ENCODE measurements at regions not wholly inside any gene's neighbourhood (a gene's known extent, or its start where the extent isn't known, plus 50 kb on each side); places are given as distances from the start of the nearest gene placed in this dataset.
A peak's percentile ranks its signal among the peaks of the same experiment; 100 is the strongest.

GRCh38 chr2:21420553-21421335 lies 297.0 kb downstream of the TDRD15 start:
- Histone ChIP-seq H3K9ac (ENCODE audit: low read length) (no peak overlapping the region), H3K27me3 (ENCODE audit: control insufficient read depth, insufficient read depth, low read length) (no peaks in the 10 kb centered on the region), H3K36me3 (ENCODE audit: control insufficient read depth, insufficient read depth, low read length) (no peaks in the 10 kb centered on the region), H3K27ac (ENCODE audit: low read depth, low read length) (no peak overlapping the region), H3K4me1 (ENCODE audit: control insufficient read depth, insufficient read depth, low read length) (no peaks in the 10 kb centered on the region), H3K4me3 (ENCODE audit: low read length) (no peak overlapping the region)

GRCh38 chr2:21422050-21422449 lies 298.3 kb downstream of the TDRD15 start:
- Histone ChIP-seq H3K9ac (ENCODE audit: low read length) (no peak overlapping the region), H3K27ac (ENCODE audit: low read depth, low read length) (no peak overlapping the region), H3K4me1 (ENCODE audit: control insufficient read depth, insufficient read depth, low read length) (no peaks in the 10 kb centered on the region), H3K36me3 (ENCODE audit: control insufficient read depth, insufficient read depth, low read length) (no peaks in the 10 kb centered on the region), H3K4me3 (ENCODE audit: low read length) (no peak overlapping the region), H3K27me3 (ENCODE audit: control insufficient read depth, insufficient read depth, low read length) (no peaks in the 10 kb centered on the region)

GRCh38 chr2:21422724-21423522 lies 299.2 kb downstream of the TDRD15 start:
- H3K9ac ChIP-seq (ENCODE audit: low read length), result no peak overlapping the region
- H3K4me3 ChIP-seq (ENCODE audit: low read length), result no peak overlapping the region
- H3K4me1 ChIP-seq (ENCODE audit: control insufficient read depth, insufficient read depth, low read length), result no peaks in the 10 kb centered on the region
- H3K36me3 ChIP-seq (ENCODE audit: control insufficient read depth, insufficient read depth, low read length), result no peaks in the 10 kb centered on the region
- no peaks in the 10 kb centered on the region for H3K27me3 ChIP-seq (ENCODE audit: control insufficient read depth, insufficient read depth, low read length)
- H3K27ac ChIP-seq (ENCODE audit: low read depth, low read length), result no peak overlapping the region

- Histone ChIP-seq H3K4me1 (ENCODE audit: control insufficient read depth, insufficient read depth, low read length) (no peaks in the 10 kb centered on the region), H3K9ac (ENCODE audit: low read length) (no peak overlapping the region), H3K36me3 (ENCODE audit: control insufficient read depth, insufficient read depth, low read length) (no peaks in the 10 kb centered on the region), H3K4me3 (ENCODE audit: low read length) (no peak overlapping the region), H3K27ac (ENCODE audit: low read depth, low read length) (no peak overlapping the region), H3K27me3 (ENCODE audit: control insufficient read depth, insufficient read depth, low read length) (no peaks in the 10 kb centered on the region)
These were observed 300.1 kb downstream of the TDRD15 start for GRCh38 chr2:21423854-21424253.

GRCh38 chr2:21424375-21424774 lies 300.6 kb downstream of the TDRD15 start:
- Histone ChIP-seq H3K36me3 (ENCODE audit: control insufficient read depth, insufficient read depth, low read length) (no peaks in the 10 kb centered on the region), H3K4me1 (ENCODE audit: control insufficient read depth, insufficient read depth, low read length) (no peaks in the 10 kb centered on the region), H3K4me3 (ENCODE audit: low read length) (no peak overlapping the region), H3K27ac (ENCODE audit: low read depth, low read length) (no peak overlapping the region), H3K9ac (ENCODE audit: low read length) (no peak overlapping the region), H3K27me3 (ENCODE audit: control insufficient read depth, insufficient read depth, low read length) (no peaks in the 10 kb centered on the region)

- Histone ChIP-seq H3K27me3 (ENCODE audit: control insufficient read depth, insufficient read depth, low read length) (no peaks in the 10 kb centered on the region), H3K4me1 (ENCODE audit: control insufficient read depth, insufficient read depth, low read length) (no peaks in the 10 kb centered on the region), H3K36me3 (ENCODE audit: control insufficient read depth, insufficient read depth, low read length) (no peaks in the 10 kb centered on the region), H3K27ac (ENCODE audit: low read depth, low read length) (no peak overlapping the region), H3K9ac (ENCODE audit: low read length) (no peak overlapping the region), H3K4me3 (ENCODE audit: low read length) (no peak overlapping the region)
These were observed 303.8 kb downstream of the TDRD15 start for GRCh38 chr2:21427606-21428005.

DNA sequence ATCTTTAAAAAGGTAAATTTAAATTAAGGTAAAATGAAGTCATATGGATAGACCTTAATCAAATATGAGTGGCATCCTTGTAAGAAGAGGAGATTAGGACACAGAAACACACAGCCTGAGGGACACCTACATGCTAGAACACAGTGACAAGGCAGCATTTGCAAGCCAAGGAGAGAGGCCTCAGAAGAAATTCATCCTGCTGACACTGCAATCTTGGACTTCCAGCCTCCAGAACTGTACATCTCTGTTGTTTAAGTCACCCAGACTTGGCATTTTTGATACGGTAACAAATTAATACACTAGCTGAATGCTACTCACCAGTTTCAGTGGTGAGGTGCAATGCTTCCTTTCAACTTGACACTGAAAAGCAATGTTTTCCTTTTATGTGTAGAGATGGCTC lies 305.0 kb downstream of the TDRD15 start:
- Histone ChIP-seq H3K36me3 (ENCODE audit: control insufficient read depth, insufficient read depth, low read length) (no peaks in the 10 kb centered on the region), H3K9ac (ENCODE audit: low read length) (no peak overlapping the region), H3K27me3 (ENCODE audit: control insufficient read depth, insufficient read depth, low read length) (no peaks in the 10 kb centered on the region), H3K27ac (ENCODE audit: low read depth, low read length) (no peak overlapping the region), H3K4me1 (ENCODE audit: control insufficient read depth, insufficient read depth, low read length) (no peaks in the 10 kb centered on the region), H3K4me3 (ENCODE audit: low read length) (no peak overlapping the region)

DNA sequence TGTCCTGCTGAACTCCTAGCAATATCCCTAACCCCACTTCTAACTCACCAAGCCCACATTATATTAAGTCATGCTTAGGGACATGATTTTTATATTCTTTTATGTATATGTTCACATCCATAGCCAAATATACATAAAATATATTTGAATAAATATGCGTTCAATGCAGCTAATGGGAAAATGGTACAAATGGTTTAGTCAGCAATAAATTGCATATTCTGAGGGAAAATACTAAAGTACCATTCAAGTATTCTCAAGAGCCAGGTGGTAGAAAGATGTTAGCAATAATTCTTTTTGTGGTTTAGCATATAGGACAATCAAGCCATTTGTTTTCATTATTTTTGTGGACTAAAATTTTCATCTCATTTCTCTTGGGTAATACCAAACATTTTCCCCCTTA lies 306.0 kb downstream of the TDRD15 start:
- Histone ChIP-seq H3K4me1 (ENCODE audit: control insufficient read depth, insufficient read depth, low read length) (no peaks in the 10 kb centered on the region), H3K9ac (ENCODE audit: low read length) (no peak overlapping the region), H3K27me3 (ENCODE audit: control insufficient read depth, insufficient read depth, low read length) (no peaks in the 10 kb centered on the region), H3K27ac (ENCODE audit: low read depth, low read length) (no peak overlapping the region), H3K36me3 (ENCODE audit: control insufficient read depth, insufficient read depth, low read length) (no peaks in the 10 kb centered on the region), H3K4me3 (ENCODE audit: low read length) (no peak overlapping the region)

- H3K36me3 ChIP-seq (ENCODE audit: control insufficient read depth, insufficient read depth, low read length), result no peaks in the 10 kb centered on the region
- H3K27me3 ChIP-seq (ENCODE audit: control insufficient read depth, insufficient read depth, low read length), result no peaks in the 10 kb centered on the region
- H3K4me3 ChIP-seq (ENCODE audit: low read length), result no peak overlapping the region
- H3K4me1 ChIP-seq (ENCODE audit: control insufficient read depth, insufficient read depth, low read length), result no peaks in the 10 kb centered on the region
- no peak overlapping the region for H3K9ac ChIP-seq (ENCODE audit: low read length)
- H3K27ac ChIP-seq (ENCODE audit: low read depth, low read length), result no peak overlapping the region
These were observed 307.3 kb downstream of the TDRD15 start for GRCh38 chr2:21431078-21431477.

DNA sequence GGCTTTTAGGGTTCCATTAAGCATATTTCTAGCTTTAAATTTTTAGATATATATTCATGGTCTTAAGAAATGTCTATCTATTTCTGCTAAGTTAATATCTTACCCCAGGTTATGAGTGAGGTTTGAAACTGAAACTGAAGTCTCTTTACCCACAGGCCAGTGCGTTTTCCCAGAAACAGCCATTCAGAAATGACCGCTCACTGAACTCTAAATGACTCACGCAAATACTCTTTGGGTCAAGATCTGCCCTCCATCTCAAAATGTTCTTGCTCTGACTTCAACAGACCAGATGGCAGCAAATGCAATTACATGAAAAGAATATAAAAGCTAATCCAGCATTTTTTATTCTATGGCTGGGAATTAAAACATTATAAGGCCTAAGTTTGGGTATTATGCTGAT lies 315.2 kb downstream of the TDRD15 start:
- Histone ChIP-seq H3K27me3 (ENCODE audit: control insufficient read depth, insufficient read depth, low read length) (no peaks in the 10 kb centered on the region), H3K9ac (ENCODE audit: low read length) (no peak overlapping the region), H3K4me1 (ENCODE audit: control insufficient read depth, insufficient read depth, low read length) (peaks cover 5% of the 10 kb centered on the region), H3K4me3 (ENCODE audit: low read length) (no peak overlapping the region), H3K27ac (ENCODE audit: low read depth, low read length) (no peak overlapping the region), H3K36me3 (ENCODE audit: control insufficient read depth, insufficient read depth, low read length) (no peaks in the 10 kb centered on the region)

- H3K4me3 ChIP-seq (ENCODE audit: low read length), result no peak overlapping the region
- no peak overlapping the region for H3K27ac ChIP-seq (ENCODE audit: low read depth, low read length)
- no peaks in the 10 kb centered on the region for H3K36me3 ChIP-seq (ENCODE audit: control insufficient read depth, insufficient read depth, low read length)
- no peak overlapping the region for H3K9ac ChIP-seq (ENCODE audit: low read length)
- H3K27me3 ChIP-seq (ENCODE audit: control insufficient read depth, insufficient read depth, low read length), result no peaks in the 10 kb centered on the region
- H3K4me1 ChIP-seq (ENCODE audit: control insufficient read depth, insufficient read depth, low read length), result peaks cover 8% of the 10 kb centered on the region
These were observed 317.7 kb downstream of the TDRD15 start for GRCh38 chr2:21441442-21441841.

- H3K4me3 ChIP-seq (ENCODE audit: low read length), result no peak overlapping the region
- H3K4me1 ChIP-seq (ENCODE audit: control insufficient read depth, insufficient read depth, low read length), result peaks cover 8% of the 10 kb centered on the region
- H3K36me3 ChIP-seq (ENCODE audit: control insufficient read depth, insufficient read depth, low read length), result no peaks in the 10 kb centered on the region
- no peaks in the 10 kb centered on the region for H3K27me3 ChIP-seq (ENCODE audit: control insufficient read depth, insufficient read depth, low read length)
- H3K9ac ChIP-seq (ENCODE audit: low read length), result no peak overlapping the region
- peak overlapping the region; percentile 34 for H3K27ac ChIP-seq (ENCODE audit: low read depth, low read length)
These were observed 319.8 kb downstream of the TDRD15 start for GRCh38 chr2:21443494-21444105.

Measured in rectal smooth muscle tissue (tissue), 1 donor.